GM12878 (cell line): ENCODE measurements at regions not wholly inside any gene's neighbourhood (a gene's known extent, or its start where the extent isn't known, plus 50 kb on each side); places are given as distances from the start of the nearest gene placed in this dataset.

ENCODE experiments used
- ATAC-seq: fragments of 200-7000 bp; cut with Tn5 transposase; 3 replicates; pipeline ENCODE4 v1.9.1; 2020; ENCODE audit warnings: mild to moderate bottlenecking, moderate library complexity
- BruUV-seq: library from RNA; stranded (reverse); fragments of 400-500 nt; replicated peaks from 2 replicates; lab custom pipeline; 2021; lab: Mats Ljungman, UMichigan
- CTCF ChIA-PET: fragments of 300-600 bp; sonication (Branson Sonifier 250); formaldehyde crosslinking; extraction: SDS; loops from one replicate; lab custom pipeline; 2021; ENCODE audit warnings: inconsistent platforms; lab: Yijun Ruan, JAX
- POLR2A ChIA-PET: fragments of 350-600 bp; formaldehyde crosslinking; extraction: SDS; loops from one replicate; lab custom pipeline; 2021; ENCODE audit warnings: inconsistent platforms; lab: Charles Lee
- RAD21 ChIA-PET: fragments of 300-600 bp; sonication (Branson Sonifier 250); formaldehyde crosslinking; loops from one replicate; lab custom pipeline; 2023; ENCODE audit warnings: antibody characterized with exemption; ENCODE audit not compliant: unreplicated experiment; lab: Charles Lee
- SMC1A ChIA-PET: fragments of 300-600 bp; sonication (Branson Sonifier 250); formaldehyde crosslinking; loops from one replicate; lab custom pipeline; 2023; ENCODE audit not compliant: unreplicated experiment, uncharacterized antibody; lab: Charles Lee
- DNase-seq: peaks from one replicate; pipeline ENCODE4 v3.0.0-alpha.2; 2011; ENCODE audit warnings: low read depth, low spot score
- FAIRE-seq: peaks from 3 replicates; lab custom pipeline; 2011; peaks lifted over from hg19 to GRCh38; lab: Jason Lieb, UNC
- H2AFZ ChIP-seq: 2 replicates; pipeline ENCODE4 v1.6.0; 2011; ENCODE audit warnings: low read depth, low read length, control low read depth; ENCODE audit not compliant: control insufficient read depth
- H3K27ac ChIP-seq: 2 replicates; pipeline ENCODE4 v1.5.1; 2011; ENCODE audit warnings: control low read depth; ENCODE audit not compliant: control insufficient read depth, insufficient read depth
- H3K27me3 ChIP-seq, 2 experiments: replicated peaks in 1 of 2; 2 replicates each; pipeline versions ENCODE4 v1.6.0 to v1.6.1; 2011; ENCODE audit warnings: low read length in 1 of 2; ENCODE audit not compliant: control insufficient read depth in 2 of 2, insufficient read depth in 2 of 2
- H3K36me3 ChIP-seq, 2 experiments: 2 replicates each; pipeline ENCODE4 v1.5.1; 2011; ENCODE audit warnings: low read length in 1 of 2; ENCODE audit not compliant: control insufficient read depth in 2 of 2, insufficient read depth in 2 of 2
- H3K4me1 ChIP-seq: 2 replicates; pipeline ENCODE4 v1.6.1; 2011; ENCODE audit warnings: mild to moderate bottlenecking, low read length, moderate library complexity, mixed read lengths; ENCODE audit not compliant: control insufficient read depth, insufficient read depth
- H3K4me2 ChIP-seq: 2 replicates; pipeline ENCODE4 v1.6.0; 2011; ENCODE audit warnings: control low read depth; ENCODE audit not compliant: control insufficient read depth, insufficient read depth
- H3K4me3 ChIP-seq: fragments of 200-600 bp; sonication (generic); 2 replicates; pipeline ENCODE4 v1.5.1; 2016
- H3K79me2 ChIP-seq: 2 replicates; pipeline ENCODE4 v1.6.0; 2011; ENCODE audit warnings: low read length; ENCODE audit not compliant: control insufficient read depth, insufficient read depth
- H3K9ac ChIP-seq: 2 replicates; pipeline ENCODE4 v1.8.0; 2011; ENCODE audit warnings: low read length, control low read depth, mixed read lengths; ENCODE audit not compliant: control insufficient read depth, insufficient read depth
- H3K9me3 ChIP-seq: replicated peaks from 3 replicates; pipeline ENCODE4 v1.5.1; 2011; ENCODE audit warnings: mild to moderate bottlenecking, low read length; ENCODE audit not compliant: control insufficient read depth, insufficient read depth
- H4K20me1 ChIP-seq: 2 replicates; pipeline ENCODE4 v1.6.0; 2011; ENCODE audit not compliant: control insufficient read depth, insufficient read depth
- E2F4 ChIP-seq: IDR thresholded peaks from 2 replicates; pipeline ENCODE4 v1.6.1; 2012; ENCODE audit warnings: low read depth, low read length, improper control_type of control experiment
- ETV6 ChIP-seq, 2 experiments: fragments of 450-650 bp in 1 of 2; IDR thresholded peaks in 1 of 2; conservative IDR thresholded peaks in 1 of 2; 2 replicates each; pipeline ENCODE4 v1.6.1; 2014; ENCODE audit warnings: antibody characterized with exemption in 1 of 2, borderline replicate concordance in 1 of 2, low read depth in 1 of 2, mild to moderate bottlenecking in 1 of 2, moderate library complexity in 1 of 2
- FOXM1 ChIP-seq: IDR thresholded peaks from 2 replicates; pipeline ENCODE4 v1.6.1; 2012; ENCODE audit warnings: low read depth, mild to moderate bottlenecking, inconsistent platforms, low read length, moderate library complexity
- IRF4 ChIP-seq: IDR thresholded peaks from 2 replicates; pipeline ENCODE4 v1.6.1; 2011; ENCODE audit warnings: low read depth, low read length
- MEF2A ChIP-seq: IDR thresholded peaks from 2 replicates; pipeline ENCODE4 v1.6.1; 2011; ENCODE audit warnings: low read depth, mild to moderate bottlenecking, low read length, moderate library complexity; ENCODE audit not compliant: insufficient read depth
- MYC ChIP-seq: IDR thresholded peaks from 2 replicates; pipeline ENCODE4 v1.6.1; 2011; ENCODE audit warnings: mild to moderate bottlenecking, low read length, moderate library complexity, inconsistent platforms; ENCODE audit not compliant: insufficient read depth, insufficient replicate concordance, insufficient read length, severe bottlenecking
- NFYA ChIP-seq: IDR thresholded peaks from 2 replicates; pipeline ENCODE4 v1.6.1; 2011; ENCODE audit warnings: low read depth, mild to moderate bottlenecking, low read length, improper control_type of control experiment, borderline replicate concordance
- RAD51 ChIP-seq: fragments of 450-650 bp; IDR thresholded peaks from 2 replicates; pipeline ENCODE4 v1.6.1; 2016; ENCODE audit warnings: moderate library complexity, mild to moderate bottlenecking, inconsistent platforms
- RFX5 ChIP-seq: IDR thresholded peaks from 2 replicates; pipeline ENCODE4 v1.6.1; 2011; ENCODE audit warnings: low read depth, low read length, improper control_type of control experiment
- SRF ChIP-seq, 2 experiments: IDR thresholded peaks; 2 replicates each; pipeline ENCODE4 v1.6.1; 2011; ENCODE audit warnings: low read depth in 2 of 2, low read length in 2 of 2, mild to moderate bottlenecking in 1 of 2, moderate library complexity in 1 of 2
- TAF1 ChIP-seq: IDR thresholded peaks from 2 replicates; pipeline ENCODE4 v1.6.1; 2011; ENCODE audit warnings: mild to moderate bottlenecking, low read depth, low read length, borderline replicate concordance
- TARDBP ChIP-seq: IDR thresholded peaks from 2 replicates; pipeline ENCODE4 v1.6.1; 2016; ENCODE audit warnings: borderline replicate concordance
- ZNF592 ChIP-seq: fragments of 450-650 bp; IDR thresholded peaks from 2 replicates; pipeline ENCODE4 v1.6.1; 2017; ENCODE audit warnings: mild to moderate bottlenecking, moderate library complexity
- WGBS: methylation state at CpG from one replicate; pipeline ENCODE4 v1.1.6; 2016; ENCODE audit warnings: low lambda C conversion rate; ENCODE audit not compliant: insufficient replicate concordance, insufficient coverage; ENCODE audit errors: missing lambda C conversion rate; 5-methylcytosine and 5-hydroxymethylcytosine counted together
- in situ Hi-C: fragments of 300-500 bp; cut with MboI; formaldehyde crosslinking; loops from 9 replicates; pipeline ENCODE4 v1.14.3; 2018; ENCODE audit warnings: mixed read lengths
- intact Hi-C: fragments of 100-400 bp; cut with micrococcal nuclease; formaldehyde crosslinking; loops from one replicate; pipeline ENCODE4 v1.14.2; 2022; ENCODE audit not compliant: unreplicated experiment

- Histone ChIP-seq H3K9ac (no peak overlapping the region), H3K4me3 (no peak overlapping the region), H4K20me1 (no peaks in the 10 kb centered on the region), H3K4me1 (no peaks in the 10 kb centered on the region; the same call in 1 of the 2 replicates), H3K27me3 (no peaks in the 10 kb centered on the region), H3K79me2 (peaks cover 13% of the 10 kb centered on the region), H3K27ac (no peak overlapping the region), H3K4me2 (no peak overlapping the region), H3K36me3 (peaks cover 4% of the 10 kb centered on the region in 2 experiments; a peak in 3 of 4 replicates), H2AFZ (no peak overlapping the region), H3K9me3 (no peaks in the 10 kb centered on the region)
- intact Hi-C loops: no loop called here
- in situ Hi-C loops: no loop called here
- no peak for TF ChIP-seq ETV6 (conservative IDR thresholded peaks at IDR 0.05 in 1 of 2, IDR thresholded peaks at IDR 0.05 in 1 of 2; ENCODE audit: borderline replicate concordance in 1 of 2, low read depth in 1 of 2)
- no peak for TF ChIP-seq MEF2A
- no peak for TF ChIP-seq RFX5
- TF ChIP-seq ZNF592: no peak
- TF ChIP-seq TAF1: no peak
- TF ChIP-seq E2F4: no peak
- TF ChIP-seq NFYA: no peak
- no peak for TF ChIP-seq IRF4
- no peak for TF ChIP-seq FOXM1
- TF ChIP-seq RAD51: no peak
- no peak for TF ChIP-seq MYC
- no peak for TF ChIP-seq TARDBP
- no peak for TF ChIP-seq SRF (IDR thresholded peaks at IDR 0.05; ENCODE audit: low read depth in 2 of 2, low read length in 2 of 2)
- WGBS: 98% methylated on average over 8 of the region's 8 CpGs
- FAIRE-seq (no peak), DNase-seq (no peak), ATAC-seq (no peak)
- RAD21 ChIA-PET: no interaction called here
- no TSS peak for BruUV-seq
- POLR2A ChIA-PET: no interaction called here
- CTCF ChIA-PET: interaction anchor here (1.6 to 1.9 kb wide), 2 partner anchors 17 to 435 kb away, joined by 4 to 5 read pairs; no protein-coding TSS in a partner anchor
- SMC1A ChIA-PET: no interaction called here
These were observed 118.7 kb downstream of the HAUS1 start for GRCh38 chr18:46222710-46223360.
